ENCODE measurements at regions not wholly inside any gene's neighbourhood (a gene's known extent, or its start where the extent isn't known, plus 50 kb on each side); places are given as distances from the start of the nearest gene placed in this dataset.

DNA sequence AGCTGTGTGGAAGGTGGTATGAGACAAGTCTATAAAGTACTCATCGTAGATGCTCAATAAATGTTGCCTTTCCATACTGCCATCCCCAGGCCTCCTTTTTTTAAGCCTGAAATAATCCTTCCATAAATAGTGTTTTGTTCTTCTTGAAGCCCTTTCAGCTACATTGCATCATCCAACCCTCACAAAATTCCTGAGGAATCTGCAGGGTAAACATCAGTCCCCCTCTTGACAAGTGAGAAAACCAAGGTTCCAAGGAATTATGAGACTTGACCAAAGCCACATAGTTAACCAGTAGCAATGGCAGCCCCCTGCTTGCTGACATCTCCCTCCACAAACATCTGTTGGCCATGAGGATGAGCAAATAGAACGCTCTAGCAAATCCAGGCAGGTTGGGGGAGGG is 89.7 kb upstream of the CCL1 start:
- H3K36me3 ChIP-seq (ENCODE audit: control insufficient read depth, insufficient read depth, low read length), result no peaks in the 10 kb centered on the region
- H3K4me3 ChIP-seq (ENCODE audit: low read depth, low read length), result no peak overlapping the region
- DNase-seq (ENCODE audit: low read depth), result no peak
- TF ChIP-seq, protein P1, sequence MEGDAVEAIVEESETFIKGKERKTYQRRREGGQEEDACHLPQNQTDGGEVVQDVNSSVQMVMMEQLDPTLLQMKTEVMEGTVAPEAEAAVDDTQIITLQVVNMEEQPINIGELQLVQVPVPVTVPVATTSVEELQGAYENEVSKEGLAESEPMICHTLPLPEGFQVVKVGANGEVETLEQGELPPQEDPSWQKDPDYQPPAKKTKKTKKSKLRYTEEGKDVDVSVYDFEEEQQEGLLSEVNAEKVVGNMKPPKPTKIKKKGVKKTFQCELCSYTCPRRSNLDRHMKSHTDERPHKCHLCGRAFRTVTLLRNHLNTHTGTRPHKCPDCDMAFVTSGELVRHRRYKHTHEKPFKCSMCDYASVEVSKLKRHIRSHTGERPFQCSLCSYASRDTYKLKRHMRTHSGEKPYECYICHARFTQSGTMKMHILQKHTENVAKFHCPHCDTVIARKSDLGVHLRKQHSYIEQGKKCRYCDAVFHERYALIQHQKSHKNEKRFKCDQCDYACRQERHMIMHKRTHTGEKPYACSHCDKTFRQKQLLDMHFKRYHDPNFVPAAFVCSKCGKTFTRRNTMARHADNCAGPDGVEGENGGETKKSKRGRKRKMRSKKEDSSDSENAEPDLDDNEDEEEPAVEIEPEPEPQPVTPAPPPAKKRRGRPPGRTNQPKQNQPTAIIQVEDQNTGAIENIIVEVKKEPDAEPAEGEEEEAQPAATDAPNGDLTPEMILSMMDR (IDR thresholded peaks at IDR 0.05; ENCODE audit: insufficient read depth, low read length, poor library complexity, severe bottlenecking), result no peak
- no peaks in the 10 kb centered on the region for H3K27me3 ChIP-seq (ENCODE audit: control insufficient read depth, insufficient read depth, low read length)

DNA sequence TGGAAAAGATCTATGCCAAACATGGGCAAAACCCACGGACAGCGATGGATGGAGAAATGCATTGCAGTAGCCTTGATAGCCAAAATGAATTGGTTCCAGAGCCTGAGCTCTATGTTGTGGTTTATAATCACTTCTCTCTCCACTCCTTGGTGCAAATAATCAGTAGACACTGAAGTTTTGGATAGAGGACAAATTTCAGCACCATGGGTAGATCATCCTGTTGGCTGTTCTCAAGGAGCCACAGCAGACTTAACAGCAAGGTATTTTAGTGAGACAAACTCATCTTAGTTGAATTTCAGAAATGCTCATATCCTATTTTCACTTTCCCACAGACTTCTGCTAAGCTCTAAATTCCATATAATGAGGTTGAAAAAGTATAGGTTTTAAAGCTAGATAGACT is 88.3 kb upstream of the CCL1 start:
- H3K27me3 ChIP-seq (ENCODE audit: control insufficient read depth, insufficient read depth, low read length), result no peaks in the 10 kb centered on the region
- TF ChIP-seq, protein P1 (IDR thresholded peaks at IDR 0.05; ENCODE audit: insufficient read depth, low read length, poor library complexity, severe bottlenecking), result no peak
- DNase-seq (ENCODE audit: low read depth), result no peak
- H3K4me3 ChIP-seq (ENCODE audit: low read depth, low read length), result no peak overlapping the region
- no peaks in the 10 kb centered on the region for H3K36me3 ChIP-seq (ENCODE audit: control insufficient read depth, insufficient read depth, low read length)

DNA sequence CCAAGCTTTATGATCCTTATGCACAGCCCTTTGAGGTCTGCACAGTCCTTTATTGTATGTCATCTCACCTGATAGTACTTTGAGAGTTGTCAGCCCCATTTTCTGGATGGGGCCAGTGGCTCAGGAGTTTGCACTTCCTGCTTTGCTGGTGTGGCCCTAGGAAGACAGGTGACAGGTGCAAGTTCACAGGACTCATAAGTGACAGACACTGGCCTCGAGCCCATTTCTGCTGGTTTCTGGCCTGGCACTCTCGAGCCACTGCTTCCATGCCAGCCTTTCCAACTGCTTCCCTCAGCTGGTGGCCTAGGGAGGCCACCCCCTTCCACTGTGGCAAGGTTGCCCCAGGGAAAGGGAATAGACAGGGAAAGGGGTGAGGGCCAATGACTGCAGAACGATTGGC is 84.4 kb upstream of the CCL1 start:
- TF ChIP-seq, protein P1 (IDR thresholded peaks at IDR 0.05; ENCODE audit: insufficient read depth, low read length, poor library complexity, severe bottlenecking), result no peak
- no peaks in the 10 kb centered on the region for H3K36me3 ChIP-seq (ENCODE audit: control insufficient read depth, insufficient read depth, low read length)
- no peak overlapping the region for H3K4me3 ChIP-seq (ENCODE audit: low read depth, low read length)
- H3K27me3 ChIP-seq (ENCODE audit: control insufficient read depth, insufficient read depth, low read length), result peaks cover 4% of the 10 kb centered on the region
- DNase-seq (ENCODE audit: low read depth), result no peak

DNA sequence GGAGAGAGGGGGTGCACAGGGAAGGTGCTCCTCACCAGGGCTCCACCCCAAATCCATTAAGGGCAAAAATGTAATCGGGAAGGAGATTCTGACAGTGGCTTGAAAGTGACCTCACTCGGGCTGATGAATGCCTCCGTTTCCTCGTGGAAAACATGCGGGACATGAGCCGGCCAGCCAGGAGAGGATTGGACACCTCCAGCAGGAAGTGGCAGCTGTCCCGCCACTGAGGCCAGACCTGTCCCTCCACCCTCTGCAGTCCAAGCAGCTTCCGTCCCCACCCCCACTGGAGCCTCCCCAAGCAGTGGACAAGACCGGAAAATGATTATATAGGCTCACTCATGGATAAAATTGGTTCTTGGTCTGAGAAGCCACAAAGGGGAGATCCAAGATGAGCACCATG is 82.1 kb upstream of the CCL1 start:
- Histone ChIP-seq H3K4me3 (ENCODE audit: low read depth, low read length) (no peak overlapping the region), H3K27me3 (ENCODE audit: control insufficient read depth, insufficient read depth, low read length) (peaks cover 4% of the 10 kb centered on the region), H3K36me3 (ENCODE audit: control insufficient read depth, insufficient read depth, low read length) (no peaks in the 10 kb centered on the region)
- TF ChIP-seq, protein P1 (IDR thresholded peaks at IDR 0.05; ENCODE audit: insufficient read depth, low read length, poor library complexity, severe bottlenecking), result no peak
- no peak for DNase-seq (ENCODE audit: low read depth)

DNA sequence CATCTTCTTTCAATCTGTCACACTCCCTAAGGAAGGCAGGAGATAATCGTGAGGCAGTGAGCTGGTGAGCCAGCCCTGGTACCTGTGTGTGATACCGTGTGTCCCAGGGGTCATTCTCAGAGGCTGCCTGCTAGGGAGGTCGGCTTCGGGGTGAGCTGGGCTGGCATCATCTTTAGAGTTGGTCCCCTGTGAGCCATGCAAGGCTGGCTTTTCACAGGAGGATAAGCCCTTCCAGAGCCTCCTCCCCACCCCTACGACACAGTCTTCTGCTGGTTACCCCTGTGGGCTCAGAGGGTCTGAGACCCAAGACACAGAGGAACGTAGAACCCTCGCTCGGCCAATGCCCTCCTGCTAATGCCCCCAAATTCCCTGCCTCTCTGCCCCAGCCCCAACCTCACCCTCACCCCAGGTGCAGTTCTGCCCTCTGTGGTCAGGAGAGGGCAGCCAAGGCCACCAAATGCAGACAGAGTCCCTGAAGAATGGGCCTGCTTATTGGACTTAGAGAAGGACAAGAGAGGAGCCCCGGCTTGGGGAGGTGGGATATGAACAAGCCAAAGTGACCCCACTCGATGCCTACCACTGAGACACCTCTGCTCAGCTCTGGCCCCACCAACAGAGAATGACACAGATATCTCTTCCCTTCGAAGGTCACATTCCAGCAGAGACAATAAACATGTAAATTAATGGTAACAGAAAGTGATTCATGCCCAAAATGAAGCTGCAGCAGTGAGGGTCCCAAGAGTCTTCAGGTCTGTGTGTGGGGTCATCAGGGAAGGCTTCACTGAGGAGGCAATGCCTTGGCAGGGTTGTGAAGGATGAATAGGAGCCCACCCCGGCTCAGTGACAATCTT is 80.8 kb upstream of the CCL1 start:
- Histone ChIP-seq H3K36me3 (ENCODE audit: control insufficient read depth, insufficient read depth, low read length) (no peaks in the 10 kb centered on the region), H3K4me3 (ENCODE audit: low read depth, low read length) (no peak overlapping the region), H3K27me3 (ENCODE audit: control insufficient read depth, insufficient read depth, low read length) (peaks cover 4% of the 10 kb centered on the region)
- TF ChIP-seq, protein P1 (IDR thresholded peaks at IDR 0.05; ENCODE audit: insufficient read depth, low read length, poor library complexity, severe bottlenecking), result no peak
- no peak for DNase-seq (ENCODE audit: low read depth)

Measured in kidney epithelial cell (primary cell).